ENCODE measurements at regions not wholly inside any gene's neighbourhood (a gene's known extent, or its start where the extent isn't known, plus 50 kb on each side); places are given as distances from the start of the nearest gene placed in this dataset.
A peak's percentile ranks its signal among the peaks of the same experiment; 100 is the strongest.

GRCh38 chr3:30524357-30525040 is 81.9 kb upstream of the TGFBR2 start:
- Histone ChIP-seq H3K27me3 (no peaks in the 10 kb centered on the region), H3K9me3 (no peaks in the 10 kb centered on the region), H3K36me3 (no peaks in the 10 kb centered on the region), H3K4me1 (peaks cover 0 to 25% of the 10 kb centered on the region in 2 donors), H3K27ac (peak overlapping the region in 1 of 2 donors; percentile 41), H3K4me3 (no peak overlapping the region)
- TF ChIP-seq, protein P1, sequence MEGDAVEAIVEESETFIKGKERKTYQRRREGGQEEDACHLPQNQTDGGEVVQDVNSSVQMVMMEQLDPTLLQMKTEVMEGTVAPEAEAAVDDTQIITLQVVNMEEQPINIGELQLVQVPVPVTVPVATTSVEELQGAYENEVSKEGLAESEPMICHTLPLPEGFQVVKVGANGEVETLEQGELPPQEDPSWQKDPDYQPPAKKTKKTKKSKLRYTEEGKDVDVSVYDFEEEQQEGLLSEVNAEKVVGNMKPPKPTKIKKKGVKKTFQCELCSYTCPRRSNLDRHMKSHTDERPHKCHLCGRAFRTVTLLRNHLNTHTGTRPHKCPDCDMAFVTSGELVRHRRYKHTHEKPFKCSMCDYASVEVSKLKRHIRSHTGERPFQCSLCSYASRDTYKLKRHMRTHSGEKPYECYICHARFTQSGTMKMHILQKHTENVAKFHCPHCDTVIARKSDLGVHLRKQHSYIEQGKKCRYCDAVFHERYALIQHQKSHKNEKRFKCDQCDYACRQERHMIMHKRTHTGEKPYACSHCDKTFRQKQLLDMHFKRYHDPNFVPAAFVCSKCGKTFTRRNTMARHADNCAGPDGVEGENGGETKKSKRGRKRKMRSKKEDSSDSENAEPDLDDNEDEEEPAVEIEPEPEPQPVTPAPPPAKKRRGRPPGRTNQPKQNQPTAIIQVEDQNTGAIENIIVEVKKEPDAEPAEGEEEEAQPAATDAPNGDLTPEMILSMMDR (IDR thresholded peaks at IDR 0.05) = no peak
- DNase-seq (ENCODE audit: low spot score) = no peak

DNA sequence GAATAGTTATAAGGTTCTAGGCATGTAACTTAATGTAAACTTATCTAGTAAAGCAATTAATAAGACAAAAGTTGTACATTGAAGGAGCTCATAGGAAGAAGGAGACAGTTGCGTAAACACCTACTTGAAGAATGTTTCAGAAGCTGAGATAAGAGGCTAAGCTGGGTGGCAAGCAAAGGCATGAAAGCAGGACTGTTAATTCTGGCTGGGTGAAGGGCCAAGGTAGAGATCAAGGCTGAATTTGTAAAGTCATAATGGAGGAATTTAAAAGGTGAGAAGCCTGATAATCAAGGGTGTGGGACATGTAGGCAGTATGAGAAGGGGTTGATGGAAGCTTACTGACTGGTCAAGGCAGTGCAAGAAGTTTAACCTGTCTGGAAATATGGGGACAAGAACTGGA is 80.4 kb upstream of the TGFBR2 start:
- no peak for DNase-seq (ENCODE audit: low spot score)
- Histone ChIP-seq H3K9me3 (no peaks in the 10 kb centered on the region), H3K36me3 (no peaks in the 10 kb centered on the region), H3K27ac (no peak overlapping the region), H3K4me1 (peaks cover 0 to 16% of the 10 kb centered on the region in 2 donors), H3K27me3 (no peaks in the 10 kb centered on the region), H3K4me3 (no peak overlapping the region)
- TF ChIP-seq, protein P1 (IDR thresholded peaks at IDR 0.05) = no peak

GRCh38 chr3:30527186-30527585 is 79.2 kb upstream of the TGFBR2 start:
- TF ChIP-seq, protein P1 (IDR thresholded peaks at IDR 0.05) = no peak
- peaks cover 0 to 16% of the 10 kb centered on the region in 2 donors for H3K4me1 ChIP-seq
- H3K27ac ChIP-seq = peak overlapping the region in 1 of 2 donors; percentile 5

DNA sequence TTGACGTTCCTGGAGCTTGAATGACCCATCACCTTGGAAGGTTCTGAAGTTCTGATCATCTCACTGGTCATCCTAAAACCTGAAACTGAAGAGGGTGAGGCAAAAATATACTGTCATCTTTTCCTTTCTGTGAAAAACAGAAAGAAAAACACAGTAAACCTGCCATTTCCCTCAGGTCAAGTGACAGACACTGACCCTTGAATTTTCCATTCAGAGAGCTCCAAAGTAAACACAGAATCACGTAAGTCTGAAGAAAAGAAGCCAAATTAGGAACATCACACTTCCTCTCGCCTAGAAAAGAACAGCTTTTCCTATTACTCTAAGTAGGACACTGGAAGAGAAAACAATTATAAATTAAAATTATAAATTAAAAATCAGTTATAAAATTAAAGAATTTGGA is 78.7 kb upstream of the TGFBR2 start:
- Histone ChIP-seq H3K4me3 (no peak overlapping the region), H3K4me1 (peaks cover 0 to 12% of the 10 kb centered on the region in 2 donors), H3K9me3 (no peaks in the 10 kb centered on the region), H3K36me3 (no peaks in the 10 kb centered on the region), H3K27ac (peak overlapping the region in 1 of 2 donors; percentile 5), H3K27me3 (no peaks in the 10 kb centered on the region)
- no peak for DNase-seq (ENCODE audit: low spot score)
- TF ChIP-seq, protein P1 (IDR thresholded peaks at IDR 0.05) = no peak

More at GRCh38 chr3:30527186-30527585, 79.2 kb upstream of the TGFBR2 start:
- H3K4me3 ChIP-seq = no peak overlapping the region
- DNase-seq (ENCODE audit: low spot score) = no peak
- no peaks in the 10 kb centered on the region for H3K27me3 ChIP-seq
- no peaks in the 10 kb centered on the region for H3K9me3 ChIP-seq
- H3K36me3 ChIP-seq = no peaks in the 10 kb centered on the region

GRCh38 chr3:30530084-30530483 is 76.3 kb upstream of the TGFBR2 start:
- DNase-seq (ENCODE audit: low spot score) = no peak
- TF ChIP-seq, protein P1 (IDR thresholded peaks at IDR 0.05) = no peak
- Histone ChIP-seq H3K36me3 (no peaks in the 10 kb centered on the region), H3K27ac (no peak overlapping the region), H3K27me3 (no peaks in the 10 kb centered on the region), H3K9me3 (no peaks in the 10 kb centered on the region), H3K4me1 (peaks cover 0 to 2% of the 10 kb centered on the region in 2 donors), H3K4me3 (no peak overlapping the region)
